Body of pancreas (tissue), 4 donors: ENCODE measurements at regions not wholly inside any gene's neighbourhood (a gene's known extent, or its start where the extent isn't known, plus 50 kb on each side); places are given as distances from the start of the nearest gene placed in this dataset.

ENCODE experiments used
- CTCF ChIP-seq, 7 experiments: fragments of 450-650 bp in 4 of 7; fragments of 200-600 bp in 3 of 7; sonication (generic) in 3 of 7; IDR thresholded peaks; one replicate each; pipeline ENCODE4 v1.5.1; 2016 to 2019; ENCODE audit warnings: antibody characterized with exemption in 7 of 7
- POLR2A ChIP-seq, 3 donors: fragments of 450-650 bp; IDR thresholded peaks; one replicate each; pipeline ENCODE4 v1.6.1; 2016; ENCODE audit warnings: antibody characterized with exemption in 3 of 3, mild to moderate bottlenecking in 2 of 3

GRCh38 chr1:114253900-114254299 lies 100.2 kb upstream of the SYT6 start:
- TF ChIP-seq CTCF (IDR thresholded peaks at IDR 0.05) = no peak
- no peak for TF ChIP-seq POLR2A (IDR thresholded peaks at IDR 0.05)
